ENCODE measurements at regions not wholly inside any gene's neighbourhood (a gene's known extent, or its start where the extent isn't known, plus 50 kb on each side); places are given as distances from the start of the nearest gene placed in this dataset.

DNA sequence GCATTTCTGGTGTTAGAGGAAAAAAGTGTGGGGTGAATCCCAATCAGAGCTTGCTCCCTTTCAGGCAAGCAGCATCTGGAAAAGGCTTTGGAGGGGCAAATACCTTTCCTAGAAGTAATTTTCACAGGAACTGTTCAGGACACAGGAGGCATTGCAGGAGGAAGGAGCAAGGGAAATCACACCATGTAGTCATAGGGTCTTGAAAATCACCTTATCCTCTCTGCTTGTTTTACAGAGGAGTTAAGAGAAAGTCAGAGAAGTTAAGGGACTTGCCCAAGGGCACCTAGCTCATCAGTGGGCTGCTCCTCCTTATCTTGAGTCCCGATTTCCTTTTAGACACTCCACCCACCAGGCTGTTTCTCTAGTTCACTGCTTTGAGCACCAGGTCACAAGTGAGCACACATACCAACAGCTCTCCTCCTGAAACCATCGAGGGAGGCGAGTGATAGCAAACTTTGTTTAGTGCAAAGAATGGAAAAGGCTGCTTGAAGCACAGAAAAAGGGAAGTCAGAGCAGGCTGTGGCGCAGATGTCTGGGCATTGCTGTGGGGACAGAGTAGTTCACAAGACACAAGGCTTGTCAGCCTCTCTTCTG, 89.2 kb upstream of the CXCR4 start:
- Histone ChIP-seq H3K27ac (ENCODE audit: control insufficient read depth, insufficient read depth) (no peak overlapping the region), H3K9ac (ENCODE audit: control insufficient read depth, insufficient read depth, low read length) (no peak overlapping the region), H3K79me2 (ENCODE audit: control insufficient read depth, insufficient read depth, low read length) (no peaks in the 10 kb centered on the region), H2AFZ (ENCODE audit: control insufficient read depth, low read depth, low read length) (no peak overlapping the region), H3K27me3 (replicated peaks in 1 of 2; ENCODE audit: control insufficient read depth in 2 of 2, insufficient read depth in 2 of 2, low read length in 1 of 2) (no peaks in the 10 kb centered on the region; a peak in 1 of 4 replicates), H3K36me3 (ENCODE audit: control insufficient read depth in 2 of 2, insufficient read depth in 2 of 2, low read length in 1 of 2) (no peaks in the 10 kb centered on the region), H3K4me3 (no peak overlapping the region), H3K4me2 (ENCODE audit: control insufficient read depth, insufficient read depth) (peak overlapping the region; percentile 43), H3K4me1 (ENCODE audit: control insufficient read depth, insufficient read depth, low read length) (peaks cover 21% of the 10 kb centered on the region), H4K20me1 (ENCODE audit: control insufficient read depth, insufficient read depth) (no peaks in the 10 kb centered on the region), H3K9me3 (replicated peaks; ENCODE audit: control insufficient read depth, insufficient read depth, low read length) (no peaks in the 10 kb centered on the region; the same call in 2 of the 3 replicates)
- in situ Hi-C loops (cut with MboI): no loop called here
- ChIA-PET RAD21 (ENCODE audit: unreplicated experiment) (interaction anchor here (0.7 to 4.5 kb wide), 43 partner anchors 10 to 293 kb away, joined by 3 to 124 read pairs (median 5); no protein-coding TSS in a partner anchor), SMC1A (ENCODE audit: uncharacterized antibody, unreplicated experiment) (interaction anchor here (0.6 to 10.8 kb wide), 44 partner anchors 10 to 293 kb away, joined by 3 to 202 read pairs (median 7); no protein-coding TSS in a partner anchor), CTCF (interaction anchor here (0.8 to 2.3 kb wide), 19 partner anchors 9 to 177 kb away, joined by 3 to 13 read pairs (median 4); no protein-coding TSS in a partner anchor), POLR2A (interaction anchor here (0.5 to 7.8 kb wide), 18 partner anchors 13 to 221 kb away, joined by 3 to 56 read pairs (median 6); partner anchors contain the start of gene DARS1)
- intact Hi-C loops (cut with micrococcal nuclease; ENCODE audit: unreplicated experiment): loop anchor here (2.0 to 5.0 kb wide), 6 partner anchors 48 to 295 kb away; no protein-coding TSS in a partner anchor
- no TSS peak for BruUV-seq (replicated peaks)
- DNase-seq (ENCODE audit: low read depth, low spot score) (peak; percentile 68), FAIRE-seq (peak; percentile 84), ATAC-seq (peak; percentile 79)
- 1% methylated on average over 4 of the region's 4 CpGs for WGBS (ENCODE audit: insufficient coverage, insufficient replicate concordance, low lambda C conversion rate, missing lambda C conversion rate)
- peak; percentile 23 for TF ChIP-seq SMARCA5 (IDR thresholded peaks at IDR 0.05)
- TF ChIP-seq KAT2A (conservative IDR thresholded peaks at IDR 0.05; ENCODE audit: control insufficient read depth, low read depth, low read length): no peak
- no peak for TF ChIP-seq NR2C1 (IDR thresholded peaks at IDR 0.05)
- TF ChIP-seq MYC (IDR thresholded peaks at IDR 0.05; ENCODE audit: insufficient read depth, insufficient read length, insufficient replicate concordance, low read length, severe bottlenecking): no peak
- TF ChIP-seq MEF2B (IDR thresholded peaks at IDR 0.05; ENCODE audit: partially characterized antibody, poor library complexity, severe bottlenecking): no peak
- TF ChIP-seq POU2F2 (IDR thresholded peaks at IDR 0.05; ENCODE audit: borderline replicate concordance, low read depth, low read length): no peak
- no peak for TF ChIP-seq JUNB (IDR thresholded peaks at IDR 0.05)
- peak; percentile 73; the same call in 1 of the 2 replicates for TF ChIP-seq CHD2 (IDR thresholded peaks at IDR 0.05; ENCODE audit: borderline replicate concordance, low read depth, low read length)
- TF ChIP-seq, protein P1, sequence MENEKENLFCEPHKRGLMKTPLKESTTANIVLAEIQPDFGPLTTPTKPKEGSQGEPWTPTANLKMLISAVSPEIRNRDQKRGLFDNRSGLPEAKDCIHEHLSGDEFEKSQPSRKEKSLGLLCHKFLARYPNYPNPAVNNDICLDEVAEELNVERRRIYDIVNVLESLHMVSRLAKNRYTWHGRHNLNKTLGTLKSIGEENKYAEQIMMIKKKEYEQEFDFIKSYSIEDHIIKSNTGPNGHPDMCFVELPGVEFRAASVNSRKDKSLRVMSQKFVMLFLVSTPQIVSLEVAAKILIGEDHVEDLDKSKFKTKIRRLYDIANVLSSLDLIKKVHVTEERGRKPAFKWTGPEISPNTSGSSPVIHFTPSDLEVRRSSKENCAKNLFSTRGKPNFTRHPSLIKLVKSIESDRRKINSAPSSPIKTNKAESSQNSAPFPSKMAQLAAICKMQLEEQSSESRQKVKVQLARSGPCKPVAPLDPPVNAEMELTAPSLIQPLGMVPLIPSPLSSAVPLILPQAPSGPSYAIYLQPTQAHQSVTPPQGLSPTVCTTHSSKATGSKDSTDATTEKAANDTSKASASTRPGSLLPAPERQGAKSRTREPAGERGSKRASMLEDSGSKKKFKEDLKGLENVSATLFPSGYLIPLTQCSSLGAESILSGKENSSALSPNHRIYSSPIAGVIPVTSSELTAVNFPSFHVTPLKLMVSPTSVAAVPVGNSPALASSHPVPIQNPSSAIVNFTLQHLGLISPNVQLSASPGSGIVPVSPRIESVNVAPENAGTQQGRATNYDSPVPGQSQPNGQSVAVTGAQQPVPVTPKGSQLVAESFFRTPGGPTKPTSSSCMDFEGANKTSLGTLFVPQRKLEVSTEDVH (IDR thresholded peaks at IDR 0.05; ENCODE audit: low read depth, partially characterized antibody): no peak
- TF ChIP-seq, protein P2, sequence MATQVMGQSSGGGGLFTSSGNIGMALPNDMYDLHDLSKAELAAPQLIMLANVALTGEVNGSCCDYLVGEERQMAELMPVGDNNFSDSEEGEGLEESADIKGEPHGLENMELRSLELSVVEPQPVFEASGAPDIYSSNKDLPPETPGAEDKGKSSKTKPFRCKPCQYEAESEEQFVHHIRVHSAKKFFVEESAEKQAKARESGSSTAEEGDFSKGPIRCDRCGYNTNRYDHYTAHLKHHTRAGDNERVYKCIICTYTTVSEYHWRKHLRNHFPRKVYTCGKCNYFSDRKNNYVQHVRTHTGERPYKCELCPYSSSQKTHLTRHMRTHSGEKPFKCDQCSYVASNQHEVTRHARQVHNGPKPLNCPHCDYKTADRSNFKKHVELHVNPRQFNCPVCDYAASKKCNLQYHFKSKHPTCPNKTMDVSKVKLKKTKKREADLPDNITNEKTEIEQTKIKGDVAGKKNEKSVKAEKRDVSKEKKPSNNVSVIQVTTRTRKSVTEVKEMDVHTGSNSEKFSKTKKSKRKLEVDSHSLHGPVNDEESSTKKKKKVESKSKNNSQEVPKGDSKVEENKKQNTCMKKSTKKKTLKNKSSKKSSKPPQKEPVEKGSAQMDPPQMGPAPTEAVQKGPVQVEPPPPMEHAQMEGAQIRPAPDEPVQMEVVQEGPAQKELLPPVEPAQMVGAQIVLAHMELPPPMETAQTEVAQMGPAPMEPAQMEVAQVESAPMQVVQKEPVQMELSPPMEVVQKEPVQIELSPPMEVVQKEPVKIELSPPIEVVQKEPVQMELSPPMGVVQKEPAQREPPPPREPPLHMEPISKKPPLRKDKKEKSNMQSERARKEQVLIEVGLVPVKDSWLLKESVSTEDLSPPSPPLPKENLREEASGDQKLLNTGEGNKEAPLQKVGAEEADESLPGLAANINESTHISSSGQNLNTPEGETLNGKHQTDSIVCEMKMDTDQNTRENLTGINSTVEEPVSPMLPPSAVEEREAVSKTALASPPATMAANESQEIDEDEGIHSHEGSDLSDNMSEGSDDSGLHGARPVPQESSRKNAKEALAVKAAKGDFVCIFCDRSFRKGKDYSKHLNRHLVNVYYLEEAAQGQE (IDR thresholded peaks at IDR 0.05; ENCODE audit: low read depth, low read length): no peak
- TF ChIP-seq WRNIP1 (IDR thresholded peaks at IDR 0.05; ENCODE audit: borderline replicate concordance, low read depth, low read length): no peak
- TF ChIP-seq, protein P3, sequence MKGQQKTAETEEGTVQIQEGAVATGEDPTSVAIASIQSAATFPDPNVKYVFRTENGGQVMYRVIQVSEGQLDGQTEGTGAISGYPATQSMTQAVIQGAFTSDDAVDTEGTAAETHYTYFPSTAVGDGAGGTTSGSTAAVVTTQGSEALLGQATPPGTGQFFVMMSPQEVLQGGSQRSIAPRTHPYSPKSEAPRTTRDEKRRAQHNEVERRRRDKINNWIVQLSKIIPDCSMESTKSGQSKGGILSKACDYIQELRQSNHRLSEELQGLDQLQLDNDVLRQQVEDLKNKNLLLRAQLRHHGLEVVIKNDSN (IDR thresholded peaks at IDR 0.05; ENCODE audit: borderline replicate concordance, extremely low read length, insufficient read depth, low read depth, low read length): no peak
- no peak; the same call in 1 of the 2 replicates for TF ChIP-seq NR2F1 (conservative IDR thresholded peaks at IDR 0.05)
- 0 out of 2 replicates have a peak, but pooled peaks have one; percentile 9 for TF ChIP-seq POLR2AphosphoS5 (IDR thresholded peaks at IDR 0.05; ENCODE audit: low read length)
- peak; percentile 26 to 55; a peak in 2 of 4 replicates for TF ChIP-seq EP300 (IDR thresholded peaks at IDR 0.05; ENCODE audit: borderline replicate concordance in 1 of 2, control insufficient read depth in 1 of 2, low read depth in 2 of 2, low read length in 2 of 2)
- peak; percentile 84 for TF ChIP-seq IKZF1 (conservative IDR thresholded peaks at IDR 0.05)

All from GM12878 (cell line).